ENCODE measurements at regions not wholly inside any gene's neighbourhood (a gene's known extent, or its start where the extent isn't known, plus 50 kb on each side); places are given as distances from the start of the nearest gene placed in this dataset.

DNA sequence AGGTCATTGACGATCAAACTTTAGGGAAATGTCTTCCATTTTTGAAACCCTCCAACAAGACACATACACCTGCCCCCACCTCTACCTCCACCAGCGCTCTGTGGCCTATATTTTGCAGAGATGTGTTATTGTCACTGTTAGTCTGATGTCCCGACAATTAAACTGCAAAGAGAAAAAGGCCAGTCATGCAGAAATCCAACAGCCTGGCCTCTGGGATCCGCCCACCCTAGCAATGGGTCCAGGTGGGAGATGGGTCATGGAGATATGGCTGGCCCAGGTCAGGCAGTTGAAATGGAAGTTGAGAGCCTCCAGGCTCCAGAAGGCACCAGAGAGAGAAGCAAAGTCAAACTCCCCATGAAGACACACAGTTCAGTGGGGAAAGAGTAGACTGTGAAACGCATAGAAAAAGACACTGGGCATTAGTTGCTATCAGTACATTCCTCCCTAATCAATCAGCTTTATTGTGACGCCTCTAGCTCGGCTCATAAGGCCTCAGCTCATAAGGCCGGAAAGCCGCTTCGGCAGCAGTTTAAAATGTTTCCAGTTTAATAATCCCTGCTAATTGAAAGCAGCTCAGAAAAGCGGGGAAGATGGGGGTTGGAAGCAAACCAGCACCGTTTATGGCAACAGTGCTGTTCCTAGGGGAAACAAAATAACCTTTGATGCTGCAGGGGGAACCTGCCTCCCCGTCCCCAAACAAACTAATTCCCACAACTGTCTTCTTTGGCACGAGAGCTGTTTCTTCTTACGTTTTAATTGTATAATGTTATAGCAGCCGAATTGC is 239.7 kb upstream of the ZNF507 start:
- Histone ChIP-seq H2AFZ (ENCODE audit: low read depth, low read length) (no peak overlapping the region), H3K79me2 (ENCODE audit: low read length) (no peaks in the 10 kb centered on the region), H3K27ac (ENCODE audit: low read length) (no peak overlapping the region), H3K4me2 (ENCODE audit: low read length) (no peak overlapping the region), H3K9me3 (ENCODE audit: insufficient read depth, low read length) (no peaks in the 10 kb centered on the region), H4K20me1 (ENCODE audit: insufficient read depth, low read length) (no peaks in the 10 kb centered on the region), H3K27me3 (ENCODE audit: low read depth, low read length) (peaks cover 10% of the 10 kb centered on the region; the same call in 1 of the 2 replicates), H3K9ac (ENCODE audit: low read length) (no peak overlapping the region), H3K36me3 (replicated peaks; ENCODE audit: low read depth, low read length) (no peaks in the 10 kb centered on the region), H3K4me1 (ENCODE audit: low read length) (no peaks in the 10 kb centered on the region), H3K4me3 (ENCODE audit: low read length) (no peak overlapping the region)
- TF ChIP-seq, protein P1, sequence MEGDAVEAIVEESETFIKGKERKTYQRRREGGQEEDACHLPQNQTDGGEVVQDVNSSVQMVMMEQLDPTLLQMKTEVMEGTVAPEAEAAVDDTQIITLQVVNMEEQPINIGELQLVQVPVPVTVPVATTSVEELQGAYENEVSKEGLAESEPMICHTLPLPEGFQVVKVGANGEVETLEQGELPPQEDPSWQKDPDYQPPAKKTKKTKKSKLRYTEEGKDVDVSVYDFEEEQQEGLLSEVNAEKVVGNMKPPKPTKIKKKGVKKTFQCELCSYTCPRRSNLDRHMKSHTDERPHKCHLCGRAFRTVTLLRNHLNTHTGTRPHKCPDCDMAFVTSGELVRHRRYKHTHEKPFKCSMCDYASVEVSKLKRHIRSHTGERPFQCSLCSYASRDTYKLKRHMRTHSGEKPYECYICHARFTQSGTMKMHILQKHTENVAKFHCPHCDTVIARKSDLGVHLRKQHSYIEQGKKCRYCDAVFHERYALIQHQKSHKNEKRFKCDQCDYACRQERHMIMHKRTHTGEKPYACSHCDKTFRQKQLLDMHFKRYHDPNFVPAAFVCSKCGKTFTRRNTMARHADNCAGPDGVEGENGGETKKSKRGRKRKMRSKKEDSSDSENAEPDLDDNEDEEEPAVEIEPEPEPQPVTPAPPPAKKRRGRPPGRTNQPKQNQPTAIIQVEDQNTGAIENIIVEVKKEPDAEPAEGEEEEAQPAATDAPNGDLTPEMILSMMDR (IDR thresholded peaks at IDR 0.05; ENCODE audit: low read depth, low read length): no peak
- no peak for TF ChIP-seq EZH2phosphoT487 (IDR thresholded peaks at IDR 0.05; ENCODE audit: low read depth)

DNA sequence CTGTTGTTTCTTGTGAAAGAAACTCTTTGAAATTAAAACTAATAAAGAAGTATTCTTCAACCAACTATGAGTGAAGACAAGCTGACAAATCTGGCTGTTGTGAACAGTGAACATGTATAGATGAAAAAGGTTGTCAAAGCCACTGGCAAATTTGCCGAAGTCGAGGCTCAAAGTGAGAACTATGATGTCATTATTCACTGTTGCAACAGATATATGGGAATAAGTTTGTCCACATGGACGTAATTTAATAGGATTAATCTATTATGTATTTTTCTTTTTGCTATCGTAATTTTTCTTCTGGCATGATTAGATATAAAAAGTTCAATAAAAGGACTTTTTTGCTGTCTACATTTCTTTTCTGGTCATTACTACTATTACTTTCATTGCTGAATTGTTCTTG is 223.2 kb upstream of the ZNF507 start:
- H3K4me1 ChIP-seq (ENCODE audit: low read length): no peaks in the 10 kb centered on the region
- H3K4me3 ChIP-seq (ENCODE audit: low read length): no peak overlapping the region
- no peaks in the 10 kb centered on the region for H3K79me2 ChIP-seq (ENCODE audit: low read length)
- no peaks in the 10 kb centered on the region for H3K27me3 ChIP-seq (ENCODE audit: low read depth, low read length)
- H2AFZ ChIP-seq (ENCODE audit: low read depth, low read length): no peak overlapping the region
- no peak overlapping the region for H3K9ac ChIP-seq (ENCODE audit: low read length)
- H3K9me3 ChIP-seq (ENCODE audit: insufficient read depth, low read length): no peaks in the 10 kb centered on the region
- H3K4me2 ChIP-seq (ENCODE audit: low read length): no peak overlapping the region
- H3K36me3 ChIP-seq (replicated peaks; ENCODE audit: low read depth, low read length): no peaks in the 10 kb centered on the region
- no peak for TF ChIP-seq EZH2phosphoT487 (IDR thresholded peaks at IDR 0.05; ENCODE audit: low read depth)
- TF ChIP-seq, protein P1 (IDR thresholded peaks at IDR 0.05; ENCODE audit: low read depth, low read length): no peak
- H4K20me1 ChIP-seq (ENCODE audit: insufficient read depth, low read length): no peaks in the 10 kb centered on the region
- no peak overlapping the region for H3K27ac ChIP-seq (ENCODE audit: low read length)

DNA sequence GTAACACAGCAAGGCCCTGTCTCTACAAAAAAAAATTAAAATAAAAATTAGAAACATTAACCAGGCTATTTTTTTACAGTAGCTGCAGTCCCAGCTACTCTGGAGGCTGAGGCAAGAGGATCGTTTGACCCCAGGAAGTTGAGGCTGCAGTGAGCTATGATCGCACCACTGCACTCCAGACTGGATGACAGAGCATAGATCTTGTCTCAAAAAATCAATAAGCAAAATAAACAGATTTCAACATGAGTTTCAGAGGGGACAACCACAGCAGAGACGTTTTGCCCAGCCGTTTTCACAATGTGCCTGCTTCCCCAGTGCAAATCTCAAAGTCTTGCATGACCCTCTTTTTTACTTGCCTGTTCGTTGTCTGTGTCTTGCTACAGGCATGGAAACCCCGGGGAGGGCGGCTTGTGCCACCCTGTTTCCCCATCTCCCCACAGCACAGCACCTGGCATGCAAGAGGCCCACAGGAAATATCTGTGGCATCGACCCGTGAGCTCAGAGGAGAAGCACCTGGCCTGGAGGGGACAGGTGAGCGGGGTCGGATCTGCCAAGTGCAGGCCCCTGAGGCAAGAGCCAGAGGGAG is 222.0 kb upstream of the ZNF507 start:
- H3K27ac ChIP-seq (ENCODE audit: low read length): no peak overlapping the region
- H3K36me3 ChIP-seq (replicated peaks; ENCODE audit: low read depth, low read length): no peaks in the 10 kb centered on the region
- no peaks in the 10 kb centered on the region for H3K4me1 ChIP-seq (ENCODE audit: low read length)
- TF ChIP-seq, protein P1 (IDR thresholded peaks at IDR 0.05; ENCODE audit: low read depth, low read length): no peak
- TF ChIP-seq EZH2phosphoT487 (IDR thresholded peaks at IDR 0.05; ENCODE audit: low read depth): no peak
- no peak overlapping the region for H3K4me3 ChIP-seq (ENCODE audit: low read length)
- no peaks in the 10 kb centered on the region for H3K9me3 ChIP-seq (ENCODE audit: insufficient read depth, low read length)
- no peak overlapping the region for H3K9ac ChIP-seq (ENCODE audit: low read length)
- no peak overlapping the region for H3K4me2 ChIP-seq (ENCODE audit: low read length)
- H2AFZ ChIP-seq (ENCODE audit: low read depth, low read length): no peak overlapping the region
- H3K79me2 ChIP-seq (ENCODE audit: low read length): no peaks in the 10 kb centered on the region
- no peaks in the 10 kb centered on the region for H4K20me1 ChIP-seq (ENCODE audit: insufficient read depth, low read length)
- no peaks in the 10 kb centered on the region for H3K27me3 ChIP-seq (ENCODE audit: low read depth, low read length)

DNA sequence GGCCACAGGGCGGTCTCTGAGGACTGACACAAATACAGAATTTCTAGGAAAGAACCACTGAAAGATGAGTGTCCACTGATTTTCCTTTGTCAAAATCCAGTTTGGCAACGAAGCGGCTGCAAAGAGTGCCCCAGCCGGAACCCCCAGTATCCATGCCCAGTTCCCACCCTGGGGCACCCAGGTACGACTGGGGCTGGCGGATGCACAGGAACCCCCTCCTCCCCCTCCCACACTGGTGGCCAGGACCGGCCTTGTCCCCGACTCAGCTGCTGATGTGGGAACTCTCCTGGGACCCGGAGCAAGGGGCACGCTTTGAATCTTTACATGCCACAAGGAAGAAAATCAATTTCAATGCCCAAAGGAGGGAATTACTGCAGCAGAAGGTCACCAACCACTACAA is 220.8 kb upstream of the ZNF507 start:
- Histone ChIP-seq H3K27ac (ENCODE audit: low read length) (no peak overlapping the region), H4K20me1 (ENCODE audit: insufficient read depth, low read length) (no peaks in the 10 kb centered on the region), H3K36me3 (replicated peaks; ENCODE audit: low read depth, low read length) (no peaks in the 10 kb centered on the region), H3K27me3 (ENCODE audit: low read depth, low read length) (no peaks in the 10 kb centered on the region), H3K4me2 (ENCODE audit: low read length) (no peak overlapping the region), H2AFZ (ENCODE audit: low read depth, low read length) (no peak overlapping the region), H3K4me1 (ENCODE audit: low read length) (no peaks in the 10 kb centered on the region), H3K79me2 (ENCODE audit: low read length) (no peaks in the 10 kb centered on the region), H3K9ac (ENCODE audit: low read length) (no peak overlapping the region), H3K9me3 (ENCODE audit: insufficient read depth, low read length) (no peaks in the 10 kb centered on the region), H3K4me3 (ENCODE audit: low read length) (no peak overlapping the region)
- TF ChIP-seq EZH2phosphoT487 (IDR thresholded peaks at IDR 0.05; ENCODE audit: low read depth): no peak
- TF ChIP-seq, protein P1 (IDR thresholded peaks at IDR 0.05; ENCODE audit: low read depth, low read length): no peak

Data from OCI-LY3 (cell line).